GM12878 (cell line): ENCODE measurements at regions not wholly inside any gene's neighbourhood (a gene's known extent, or its start where the extent isn't known, plus 50 kb on each side); places are given as distances from the start of the nearest gene placed in this dataset.

ENCODE experiments used
- ATAC-seq: fragments of 200-7000 bp; cut with Tn5 transposase; 3 replicates; pipeline ENCODE4 v1.9.1; 2020; ENCODE audit warnings: mild to moderate bottlenecking, moderate library complexity
- BruUV-seq: library from RNA; stranded (reverse); fragments of 400-500 nt; replicated peaks from 2 replicates; lab custom pipeline; 2021; lab: Mats Ljungman, UMichigan
- CTCF ChIA-PET: fragments of 300-600 bp; sonication (Branson Sonifier 250); formaldehyde crosslinking; extraction: SDS; loops from one replicate; lab custom pipeline; 2021; ENCODE audit warnings: inconsistent platforms; lab: Yijun Ruan, JAX
- POLR2A ChIA-PET: fragments of 350-600 bp; formaldehyde crosslinking; extraction: SDS; loops from one replicate; lab custom pipeline; 2021; ENCODE audit warnings: inconsistent platforms; lab: Charles Lee
- RAD21 ChIA-PET: fragments of 300-600 bp; sonication (Branson Sonifier 250); formaldehyde crosslinking; loops from one replicate; lab custom pipeline; 2023; ENCODE audit warnings: antibody characterized with exemption; ENCODE audit not compliant: unreplicated experiment; lab: Charles Lee
- SMC1A ChIA-PET: fragments of 300-600 bp; sonication (Branson Sonifier 250); formaldehyde crosslinking; loops from one replicate; lab custom pipeline; 2023; ENCODE audit not compliant: unreplicated experiment, uncharacterized antibody; lab: Charles Lee
- DNase-seq: peaks from one replicate; pipeline ENCODE4 v3.0.0-alpha.2; 2011; ENCODE audit warnings: low read depth, low spot score
- FAIRE-seq: peaks from 3 replicates; lab custom pipeline; 2011; peaks lifted over from hg19 to GRCh38; lab: Jason Lieb, UNC
- H2AFZ ChIP-seq: 2 replicates; pipeline ENCODE4 v1.6.0; 2011; ENCODE audit warnings: low read depth, low read length, control low read depth; ENCODE audit not compliant: control insufficient read depth
- H3K27ac ChIP-seq: 2 replicates; pipeline ENCODE4 v1.5.1; 2011; ENCODE audit warnings: control low read depth; ENCODE audit not compliant: control insufficient read depth, insufficient read depth
- H3K27me3 ChIP-seq, 2 experiments: replicated peaks in 1 of 2; 2 replicates each; pipeline versions ENCODE4 v1.6.0 to v1.6.1; 2011; ENCODE audit warnings: low read length in 1 of 2; ENCODE audit not compliant: control insufficient read depth in 2 of 2, insufficient read depth in 2 of 2
- H3K36me3 ChIP-seq, 2 experiments: 2 replicates each; pipeline ENCODE4 v1.5.1; 2011; ENCODE audit warnings: low read length in 1 of 2; ENCODE audit not compliant: control insufficient read depth in 2 of 2, insufficient read depth in 2 of 2
- H3K4me1 ChIP-seq: 2 replicates; pipeline ENCODE4 v1.6.1; 2011; ENCODE audit warnings: mild to moderate bottlenecking, low read length, moderate library complexity, mixed read lengths; ENCODE audit not compliant: control insufficient read depth, insufficient read depth
- H3K4me2 ChIP-seq: 2 replicates; pipeline ENCODE4 v1.6.0; 2011; ENCODE audit warnings: control low read depth; ENCODE audit not compliant: control insufficient read depth, insufficient read depth
- H3K4me3 ChIP-seq: fragments of 200-600 bp; sonication (generic); 2 replicates; pipeline ENCODE4 v1.5.1; 2016
- H3K79me2 ChIP-seq: 2 replicates; pipeline ENCODE4 v1.6.0; 2011; ENCODE audit warnings: low read length; ENCODE audit not compliant: control insufficient read depth, insufficient read depth
- H3K9ac ChIP-seq: 2 replicates; pipeline ENCODE4 v1.8.0; 2011; ENCODE audit warnings: low read length, control low read depth, mixed read lengths; ENCODE audit not compliant: control insufficient read depth, insufficient read depth
- H3K9me3 ChIP-seq: replicated peaks from 3 replicates; pipeline ENCODE4 v1.5.1; 2011; ENCODE audit warnings: mild to moderate bottlenecking, low read length; ENCODE audit not compliant: control insufficient read depth, insufficient read depth
- H4K20me1 ChIP-seq: 2 replicates; pipeline ENCODE4 v1.6.0; 2011; ENCODE audit not compliant: control insufficient read depth, insufficient read depth
- CBX5 ChIP-seq: sonication (generic); IDR thresholded peaks from 2 replicates; pipeline ENCODE4 v1.6.1; 2016; ENCODE audit warnings: low read depth, moderate library complexity, mild to moderate bottlenecking, inconsistent platforms
- EZH2 ChIP-seq: IDR thresholded peaks from 2 replicates; pipeline ENCODE4 v1.6.1; 2012; ENCODE audit warnings: low read depth, mild to moderate bottlenecking, control low read depth, inconsistent platforms, low read length, borderline replicate concordance; ENCODE audit not compliant: control insufficient read depth
- MTA2 ChIP-seq: fragments of 450-650 bp; IDR thresholded peaks from 2 replicates; pipeline ENCODE4 v1.6.1; 2016; ENCODE audit warnings: low read depth, mild to moderate bottlenecking, moderate library complexity
- NR2C2 ChIP-seq: IDR thresholded peaks from 2 replicates; pipeline ENCODE4 v1.6.1; 2011; ENCODE audit warnings: borderline replicate concordance, low read depth; ENCODE audit not compliant: control insufficient read depth, insufficient read length
- POU2F2 ChIP-seq: IDR thresholded peaks from 3 replicates; pipeline ENCODE4 v1.6.1; 2011; ENCODE audit warnings: low read depth, mild to moderate bottlenecking, low read length, borderline replicate concordance
- RB1 ChIP-seq: fragments of 450-650 bp; formaldehyde crosslinking; IDR thresholded peaks from 2 replicates; pipeline ENCODE4 v1.6.1; 2017; ENCODE audit warnings: mild to moderate bottlenecking, borderline replicate concordance
- ZNF384 ChIP-seq: IDR thresholded peaks from 2 replicates; pipeline ENCODE4 v1.6.1; 2012; ENCODE audit warnings: low read depth, mild to moderate bottlenecking, low read length, improper control_type of control experiment, borderline replicate concordance
- in situ Hi-C: fragments of 300-500 bp; cut with MboI; formaldehyde crosslinking; loops from 9 replicates; pipeline ENCODE4 v1.14.3; 2018; ENCODE audit warnings: mixed read lengths
- intact Hi-C: fragments of 100-400 bp; cut with micrococcal nuclease; formaldehyde crosslinking; loops from one replicate; pipeline ENCODE4 v1.14.2; 2022; ENCODE audit not compliant: unreplicated experiment
- TF ChIP-seq, protein P1 (sequence below): fragments of 450-650 bp; IDR thresholded peaks from 2 replicates; pipeline ENCODE4 v1.6.1; 2017; ENCODE audit warnings: low read depth, mild to moderate bottlenecking, moderate library complexity

DNA sequence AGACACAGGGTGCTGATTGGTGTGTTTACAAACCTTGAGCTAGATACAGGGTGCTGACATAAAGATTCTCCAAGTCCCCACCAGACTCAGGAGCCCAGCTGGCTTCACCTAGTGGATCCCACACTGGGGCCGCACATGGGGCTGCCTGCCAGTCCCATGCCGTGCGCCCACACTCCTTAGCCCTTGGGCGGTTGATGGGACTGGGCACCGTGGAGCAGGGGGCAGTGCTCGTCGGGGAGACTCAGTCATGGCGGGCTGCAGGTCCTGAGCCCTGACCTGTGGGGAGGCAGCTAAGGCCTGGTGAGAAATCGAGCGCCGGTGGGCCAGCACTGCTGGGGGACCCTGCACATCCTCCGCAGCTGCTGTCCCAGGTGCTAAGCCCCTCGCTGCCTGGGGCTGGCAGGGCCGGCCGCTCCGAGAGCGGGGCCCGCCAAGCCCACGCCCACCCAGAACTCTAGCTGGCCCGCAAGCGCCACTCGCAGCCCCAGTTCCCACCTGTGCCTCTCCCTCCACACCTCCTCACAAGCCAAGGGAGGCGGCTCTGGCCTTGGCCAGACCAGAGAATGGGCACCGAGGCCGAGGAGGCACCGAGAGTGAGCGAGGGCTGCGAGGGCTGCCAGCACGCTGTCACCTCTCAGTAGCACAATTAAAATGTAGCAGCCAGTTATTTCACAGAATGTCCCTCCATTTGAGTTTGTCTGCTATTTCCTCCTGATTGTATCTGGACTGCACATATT lies 76.1 kb upstream of the PNPLA4 start (continued):
- no peak for TF ChIP-seq CBX5

DNA sequence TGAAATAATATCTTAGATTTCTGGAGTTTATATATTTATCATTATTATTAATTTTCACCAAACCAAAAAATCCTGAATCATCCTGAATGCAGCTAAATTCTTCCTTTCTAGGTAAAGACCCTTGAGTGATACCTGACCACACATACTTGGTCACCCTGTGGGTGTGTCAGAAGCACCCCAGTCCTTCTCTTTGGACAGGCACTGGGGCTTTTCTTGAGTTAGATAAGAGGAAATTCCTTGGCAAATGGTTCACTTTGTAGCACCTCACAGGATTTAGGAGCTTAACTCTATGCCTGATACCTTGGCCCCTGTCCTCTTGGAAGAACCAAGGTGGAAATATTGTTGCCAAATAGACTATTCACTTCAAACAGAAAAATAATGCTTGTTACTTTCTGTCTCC lies 69.6 kb upstream of the PNPLA4 start:
- FAIRE-seq (no peak), DNase-seq (no peak), ATAC-seq (0 out of 3 replicates have a peak, but pooled peaks have one; percentile 25)
- TF ChIP-seq ZNF384 (no peak), RB1 (no peak), NR2C2 (no peak), POU2F2 (no peak), MTA2 (no peak), EZH2 (no peak)
- TF ChIP-seq, protein P1, sequence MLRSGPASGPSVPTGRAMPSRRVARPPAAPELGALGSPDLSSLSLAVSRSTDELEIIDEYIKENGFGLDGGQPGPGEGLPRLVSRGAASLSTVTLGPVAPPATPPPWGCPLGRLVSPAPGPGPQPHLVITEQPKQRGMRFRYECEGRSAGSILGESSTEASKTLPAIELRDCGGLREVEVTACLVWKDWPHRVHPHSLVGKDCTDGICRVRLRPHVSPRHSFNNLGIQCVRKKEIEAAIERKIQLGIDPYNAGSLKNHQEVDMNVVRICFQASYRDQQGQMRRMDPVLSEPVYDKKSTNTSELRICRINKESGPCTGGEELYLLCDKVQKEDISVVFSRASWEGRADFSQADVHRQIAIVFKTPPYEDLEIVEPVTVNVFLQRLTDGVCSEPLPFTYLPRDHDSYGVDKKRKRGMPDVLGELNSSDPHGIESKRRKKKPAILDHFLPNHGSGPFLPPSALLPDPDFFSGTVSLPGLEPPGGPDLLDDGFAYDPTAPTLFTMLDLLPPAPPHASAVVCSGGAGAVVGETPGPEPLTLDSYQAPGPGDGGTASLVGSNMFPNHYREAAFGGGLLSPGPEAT = no peak
- ChIA-PET RAD21 (interaction anchor here (1.2 to 1.4 kb wide), 2 partner anchors 13 to 742 kb away, joined by 4 to 6 read pairs; no protein-coding TSS in a partner anchor), SMC1A (interaction anchor here (0.6 to 2.3 kb wide), 5 partner anchors 7 to 819 kb away, joined by 3 to 13 read pairs (median 6); no protein-coding TSS in a partner anchor), POLR2A (no interaction called here), CTCF (interaction anchor here (1.1 to 3.7 kb wide), 5 partner anchors 20 to 745 kb away, joined by 3 to 29 read pairs (median 4); no protein-coding TSS in a partner anchor)
- intact Hi-C loops (loop anchor here (1.0 to 5.0 kb wide), 3 partner anchors 365 to 818 kb away; no protein-coding TSS in a partner anchor), in situ Hi-C loops (loop anchor here (5.0 to 25.0 kb wide), 3 partner anchors 740 to 1715 kb away; no protein-coding TSS in a partner anchor)
- H3K9me3 ChIP-seq = no peaks in the 10 kb centered on the region; the same call in 2 of the 3 replicates
- no peaks in the 10 kb centered on the region for H3K79me2 ChIP-seq
- no peaks in the 10 kb centered on the region for H3K4me1 ChIP-seq
- H3K4me2 ChIP-seq = no peak overlapping the region
- no peaks in the 10 kb centered on the region for H3K36me3 ChIP-seq
- no peak overlapping the region for H3K4me3 ChIP-seq
- no peak overlapping the region for H3K9ac ChIP-seq
- H4K20me1 ChIP-seq = no peaks in the 10 kb centered on the region
- H2AFZ ChIP-seq = no peak overlapping the region
- H3K27ac ChIP-seq = no peak overlapping the region
- H3K27me3 ChIP-seq = no peaks in the 10 kb centered on the region
- BruUV-seq = no TSS peak
